ENCODE measurements at regions not wholly inside any gene's neighbourhood (a gene's known extent, or its start where the extent isn't known, plus 50 kb on each side); places are given as distances from the start of the nearest gene placed in this dataset.
A peak's percentile ranks its signal among the peaks of the same experiment; 100 is the strongest.

DNA sequence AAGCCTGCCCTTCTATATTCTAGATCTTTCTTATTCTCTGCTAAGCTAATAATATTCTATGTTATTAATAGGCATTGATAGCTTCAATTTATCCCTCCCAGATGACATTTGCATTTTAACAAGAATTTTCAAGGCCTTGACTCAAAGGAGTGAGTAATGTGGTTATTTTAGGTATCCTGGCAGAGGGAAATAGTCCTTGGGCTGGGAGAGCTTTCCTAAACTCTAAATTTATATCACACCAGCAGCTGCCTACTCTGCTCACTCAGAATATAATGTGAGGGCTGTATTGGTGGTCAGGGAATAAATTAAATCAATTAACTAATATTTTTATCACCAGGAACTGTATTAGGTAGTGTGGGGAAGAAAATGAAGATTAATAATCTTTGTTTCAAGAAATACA is 74.8 kb upstream of the ADAM23 start:
- no peak for DNase-seq (ENCODE audit: low read depth, low spot score)

DNA sequence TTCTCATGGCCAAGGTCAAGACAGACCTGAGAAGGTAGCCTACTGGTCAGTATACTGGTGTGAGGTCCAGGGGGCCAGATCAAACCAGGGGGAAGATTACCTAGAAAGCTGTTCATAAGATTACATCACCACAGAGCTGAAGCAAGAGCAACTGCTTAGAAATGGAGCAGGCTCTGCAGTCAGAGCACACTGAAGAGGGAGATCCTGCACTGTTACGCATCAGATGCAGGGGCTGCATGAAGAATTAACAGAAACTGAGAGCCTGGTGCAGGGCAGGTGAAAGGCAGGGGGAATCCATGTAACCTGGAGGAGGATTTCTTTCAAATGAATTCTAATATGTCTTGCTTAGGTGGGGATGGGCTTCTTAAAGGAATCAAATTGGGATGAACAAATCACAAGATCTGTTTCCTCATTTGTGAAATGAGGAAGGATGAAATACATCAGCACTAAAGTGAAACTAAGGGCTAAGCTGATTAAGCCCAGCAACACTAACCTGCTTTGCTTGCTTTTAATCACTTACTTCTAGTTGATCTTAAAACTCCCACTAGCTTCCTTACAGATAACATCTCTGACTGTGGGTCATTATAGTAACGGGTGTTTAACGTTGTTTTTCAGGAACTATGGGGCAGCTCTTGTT is 74.3 kb upstream of the ADAM23 start:
- no peak for DNase-seq (ENCODE audit: low read depth, low spot score)

- DNase-seq (ENCODE audit: low read depth, low spot score) = no peak
Measured at GRCh38 chr2:206375956-206376355, 67.4 kb upstream of the ADAM23 start.

GRCh38 chr2:206378835-206379234 is 64.5 kb upstream of the ADAM23 start:
- DNase-seq (ENCODE audit: low read depth, low spot score) = no peak

DNA sequence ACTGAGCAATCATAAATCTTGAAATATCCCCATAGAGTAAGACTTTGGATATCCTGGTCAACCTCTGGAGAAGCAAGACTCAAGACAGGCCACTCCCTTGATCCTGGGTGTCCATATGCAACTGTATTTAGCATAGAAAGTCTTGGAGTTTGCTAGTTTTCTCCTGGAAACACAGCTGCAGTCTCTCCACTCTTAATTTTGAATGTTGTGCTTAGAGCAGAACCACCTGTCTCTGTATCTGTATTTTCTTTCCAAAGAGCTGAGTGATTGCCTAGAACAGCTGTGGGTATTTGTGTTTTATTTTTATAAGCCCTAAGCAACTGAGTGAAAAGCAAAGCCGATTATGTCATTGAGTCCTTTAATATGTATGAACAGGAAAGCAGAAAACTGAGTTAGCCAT is 64.1 kb upstream of the ADAM23 start:
- DNase-seq (ENCODE audit: low read depth, low spot score) = no peak

DNA sequence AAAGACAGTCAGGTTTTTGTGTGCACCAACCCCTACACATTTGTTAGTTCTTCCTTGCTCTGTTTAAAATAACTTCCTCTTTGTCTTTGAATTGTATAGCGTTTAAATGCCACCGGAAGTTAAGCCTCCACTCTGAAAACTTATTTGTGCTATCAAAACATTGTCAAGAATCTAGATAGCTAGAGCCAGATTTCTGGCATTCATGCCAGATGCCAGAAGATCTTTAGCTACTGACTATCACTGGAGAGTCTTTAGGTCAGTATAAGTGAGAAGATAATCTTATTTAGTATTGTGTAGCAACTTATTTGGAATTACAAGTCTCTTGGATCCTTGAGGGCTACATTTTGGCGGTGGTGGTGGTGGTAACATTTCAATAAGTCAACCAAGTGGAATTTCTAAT is 63.4 kb upstream of the ADAM23 start:
- DNase-seq (ENCODE audit: low read depth, low spot score) = no peak

- no peak for DNase-seq (ENCODE audit: low read depth, low spot score)
Measured at GRCh38 chr2:206381881-206382280, 61.5 kb upstream of the ADAM23 start.

- no peak for DNase-seq (ENCODE audit: low read depth, low spot score)
Measured at GRCh38 chr2:206383669-206384068, 59.7 kb upstream of the ADAM23 start.

DNA sequence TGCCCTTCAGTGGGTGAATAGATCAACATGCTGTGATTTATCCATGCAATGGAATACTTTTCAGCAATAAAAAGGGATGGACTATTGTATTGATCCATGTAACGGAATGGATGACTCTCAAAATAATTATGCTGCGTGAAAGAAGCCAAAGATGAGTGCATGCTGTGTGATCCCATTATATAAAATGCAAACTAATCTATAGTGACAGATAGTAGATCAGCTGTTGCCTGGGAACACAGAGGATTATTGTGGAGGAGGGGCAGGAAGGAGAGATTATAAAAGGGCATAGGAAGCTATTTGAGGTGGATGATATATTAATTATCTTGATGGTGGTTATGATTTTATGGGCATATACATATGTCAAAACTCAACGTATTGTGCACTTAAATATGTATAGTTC is 55.5 kb upstream of the ADAM23 start:
- no peak for DNase-seq (ENCODE audit: low read depth, low spot score)

DNA sequence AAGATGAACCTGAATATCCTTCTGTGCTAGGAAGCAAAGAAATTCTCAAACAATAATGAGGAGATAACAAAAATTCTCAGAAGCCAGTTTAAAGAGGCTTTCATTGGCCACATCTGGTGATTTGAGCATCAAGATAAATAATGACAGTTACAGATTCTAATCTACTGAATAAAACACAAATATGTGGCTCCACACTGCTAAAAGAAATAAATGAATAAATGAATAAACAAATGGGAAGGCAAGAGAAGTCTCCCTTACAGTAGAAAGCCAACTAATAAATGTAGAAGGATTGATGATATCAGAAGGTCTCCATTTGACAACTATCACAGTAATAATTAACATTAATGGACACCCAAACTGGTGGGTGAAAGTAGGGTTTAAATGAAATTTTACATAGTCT is 54.6 kb upstream of the ADAM23 start:
- DNase-seq (ENCODE audit: low read depth, low spot score) = no peak

- no peak for DNase-seq (ENCODE audit: low read depth, low spot score)
Measured at GRCh38 chr2:206389164-206389563, 54.2 kb upstream of the ADAM23 start.

DNA sequence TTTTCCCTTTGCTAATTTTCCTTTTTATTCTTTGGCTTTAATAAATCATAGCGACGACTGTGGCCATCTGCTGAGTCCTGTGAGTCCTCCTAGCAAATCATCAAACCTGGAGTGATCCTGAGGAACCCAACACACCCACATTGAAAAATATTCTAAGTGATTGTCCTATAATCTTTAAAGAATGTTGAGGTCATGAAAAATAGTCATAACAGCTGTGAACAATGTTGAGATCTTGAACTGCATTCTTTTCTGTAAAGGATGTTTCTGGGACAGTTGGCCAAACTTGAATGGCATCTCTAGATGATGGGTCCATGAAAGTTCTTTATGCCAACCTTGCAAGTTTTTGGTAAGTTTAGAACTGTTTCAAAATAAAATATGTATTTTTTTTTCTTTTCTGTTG is 53.2 kb upstream of the ADAM23 start:
- no peak for DNase-seq (ENCODE audit: low read depth, low spot score)

DNA sequence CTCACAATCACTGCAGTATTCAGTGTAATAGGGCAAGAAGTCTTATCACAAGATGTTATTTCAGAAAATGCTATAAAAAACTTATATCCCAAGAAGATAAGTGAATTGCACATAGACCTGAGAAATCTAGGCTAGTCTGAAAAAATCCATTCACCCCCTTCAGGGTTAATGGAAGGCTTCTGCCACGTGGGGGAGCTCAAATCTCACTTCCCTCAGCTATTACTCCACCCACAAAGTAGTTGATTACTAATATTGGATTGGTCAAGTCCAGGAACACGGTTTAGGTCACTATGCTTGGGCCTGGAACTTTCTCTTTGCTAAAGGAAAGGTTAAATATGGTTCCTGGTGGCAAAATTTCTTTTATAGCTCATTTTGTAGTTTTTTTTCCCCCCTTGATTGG is 51.2 kb upstream of the ADAM23 start:
- DNase-seq (ENCODE audit: low read depth, low spot score) = peak; percentile 27
